Calu3 (cell line): ENCODE measurements at regions not wholly inside any gene's neighbourhood (a gene's known extent, or its start where the extent isn't known, plus 50 kb on each side); places are given as distances from the start of the nearest gene placed in this dataset.

Source experiments
- BruUV-seq: library from RNA; stranded (reverse); fragments of 400-500 nt; replicated peaks from 2 replicates; lab custom pipeline; 2021; lab: Mats Ljungman, UMichigan
- CTCF ChIA-PET: fragments of 300-600 bp; sonication (Branson Sonifier 250); formaldehyde crosslinking; loops from one replicate; lab custom pipeline; 2022; ENCODE audit warnings: antibody characterized with exemption; lab: Charles Lee
- DNase-seq: peaks from one replicate; pipeline ENCODE4 v3.0.0; 2022
- H3K27ac Mint-ChIP-seq: one replicate; pipeline ENCODE4 v1.8.0; 2022; ENCODE audit warnings: mixed read lengths; ENCODE audit not compliant: unreplicated experiment
- H3K27me3 Mint-ChIP-seq: one replicate; pipeline ENCODE4 v1.8.0; 2022; ENCODE audit warnings: mixed read lengths; ENCODE audit not compliant: unreplicated experiment
- H3K36me3 Mint-ChIP-seq: one replicate; pipeline ENCODE4 v1.8.0; 2022; ENCODE audit warnings: mild to moderate bottlenecking, moderate library complexity, mixed read lengths; ENCODE audit not compliant: insufficient read depth, unreplicated experiment
- H3K4me1 Mint-ChIP-seq: one replicate; pipeline ENCODE4 v1.8.0; 2022; ENCODE audit warnings: mild to moderate bottlenecking, low read depth, mixed read lengths; ENCODE audit not compliant: unreplicated experiment
- H3K4me3 Mint-ChIP-seq: one replicate; pipeline ENCODE4 v1.8.0; 2022; ENCODE audit warnings: mild to moderate bottlenecking, low read depth, moderate library complexity, mixed read lengths; ENCODE audit not compliant: unreplicated experiment
- H3K9me3 Mint-ChIP-seq: one replicate; pipeline ENCODE4 v1.8.0; 2022; ENCODE audit warnings: low read depth, mixed read lengths; ENCODE audit not compliant: unreplicated experiment
- intact Hi-C: fragments of 100-400 bp; cut with micrococcal nuclease; formaldehyde crosslinking; loops from one replicate; pipeline ENCODE4 v1.10.0; 2022; ENCODE audit not compliant: unreplicated experiment
- TF ChIP-seq, protein P1 (sequence below): fragments of 200-600 bp; IDR thresholded peaks from one replicate; pipeline ENCODE4 v1.8.0; 2022; ENCODE audit warnings: antibody characterized with exemption; ENCODE audit not compliant: unreplicated experiment

DNA sequence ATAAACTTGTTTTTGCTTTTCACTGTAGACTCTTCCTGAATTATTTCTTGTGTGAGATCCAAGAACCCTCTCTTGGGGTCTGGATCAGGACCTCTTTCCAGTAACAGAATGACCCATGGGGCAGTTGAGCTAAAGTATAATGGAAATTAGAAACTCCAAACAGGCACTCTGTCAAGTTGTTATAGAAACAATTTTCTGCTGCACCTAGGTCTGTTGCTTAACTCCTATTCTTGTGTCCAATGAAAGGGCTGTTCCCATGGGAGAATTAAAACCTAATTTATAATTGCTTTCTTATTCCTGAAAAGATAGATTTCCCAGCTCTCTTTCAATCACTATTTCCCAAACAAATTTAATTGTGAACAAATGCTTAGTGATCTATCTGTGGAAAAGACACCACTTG, 1341.3 kb upstream of the PIK3C3 start:
- Mint-ChIP-seq H3K4me1 (no peaks in the 10 kb centered on the region), H3K27ac (no peak overlapping the region), H3K27me3 (no peaks in the 10 kb centered on the region), H3K9me3 (peaks cover 4% of the 10 kb centered on the region), H3K4me3 (no peak overlapping the region), H3K36me3 (no peaks in the 10 kb centered on the region)
- DNase-seq: no peak
- TF ChIP-seq, protein P1, sequence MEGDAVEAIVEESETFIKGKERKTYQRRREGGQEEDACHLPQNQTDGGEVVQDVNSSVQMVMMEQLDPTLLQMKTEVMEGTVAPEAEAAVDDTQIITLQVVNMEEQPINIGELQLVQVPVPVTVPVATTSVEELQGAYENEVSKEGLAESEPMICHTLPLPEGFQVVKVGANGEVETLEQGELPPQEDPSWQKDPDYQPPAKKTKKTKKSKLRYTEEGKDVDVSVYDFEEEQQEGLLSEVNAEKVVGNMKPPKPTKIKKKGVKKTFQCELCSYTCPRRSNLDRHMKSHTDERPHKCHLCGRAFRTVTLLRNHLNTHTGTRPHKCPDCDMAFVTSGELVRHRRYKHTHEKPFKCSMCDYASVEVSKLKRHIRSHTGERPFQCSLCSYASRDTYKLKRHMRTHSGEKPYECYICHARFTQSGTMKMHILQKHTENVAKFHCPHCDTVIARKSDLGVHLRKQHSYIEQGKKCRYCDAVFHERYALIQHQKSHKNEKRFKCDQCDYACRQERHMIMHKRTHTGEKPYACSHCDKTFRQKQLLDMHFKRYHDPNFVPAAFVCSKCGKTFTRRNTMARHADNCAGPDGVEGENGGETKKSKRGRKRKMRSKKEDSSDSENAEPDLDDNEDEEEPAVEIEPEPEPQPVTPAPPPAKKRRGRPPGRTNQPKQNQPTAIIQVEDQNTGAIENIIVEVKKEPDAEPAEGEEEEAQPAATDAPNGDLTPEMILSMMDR: no peak
- no TSS peak for BruUV-seq
- intact Hi-C loops: no loop called here
- CTCF ChIA-PET: no interaction called here

GRCh38 chr18:40612356-40612755, 1342.7 kb upstream of the PIK3C3 start:
- Mint-ChIP-seq H3K9me3 (peaks cover 4% of the 10 kb centered on the region), H3K4me1 (no peaks in the 10 kb centered on the region), H3K27me3 (no peaks in the 10 kb centered on the region), H3K27ac (no peak overlapping the region), H3K36me3 (no peaks in the 10 kb centered on the region), H3K4me3 (no peak overlapping the region)
- no peak for DNase-seq
- TF ChIP-seq, protein P1: no peak
- BruUV-seq: no TSS peak
- intact Hi-C loops: no loop called here
- CTCF ChIA-PET: no interaction called here

- H3K36me3 Mint-ChIP-seq: no peaks in the 10 kb centered on the region
- no peaks in the 10 kb centered on the region for H3K4me1 Mint-ChIP-seq
- no peak overlapping the region for H3K4me3 Mint-ChIP-seq
- CTCF ChIA-PET: no interaction called here
- intact Hi-C loops: no loop called here
- no TSS peak for BruUV-seq
- no peaks in the 10 kb centered on the region for H3K9me3 Mint-ChIP-seq
- no peaks in the 10 kb centered on the region for H3K27me3 Mint-ChIP-seq
- TF ChIP-seq, protein P1: no peak
- DNase-seq: no peak
- H3K27ac Mint-ChIP-seq: no peak overlapping the region
Observed at GRCh38 chr18:40608226-40608625, 1346.8 kb upstream of the PIK3C3 start.

DNA sequence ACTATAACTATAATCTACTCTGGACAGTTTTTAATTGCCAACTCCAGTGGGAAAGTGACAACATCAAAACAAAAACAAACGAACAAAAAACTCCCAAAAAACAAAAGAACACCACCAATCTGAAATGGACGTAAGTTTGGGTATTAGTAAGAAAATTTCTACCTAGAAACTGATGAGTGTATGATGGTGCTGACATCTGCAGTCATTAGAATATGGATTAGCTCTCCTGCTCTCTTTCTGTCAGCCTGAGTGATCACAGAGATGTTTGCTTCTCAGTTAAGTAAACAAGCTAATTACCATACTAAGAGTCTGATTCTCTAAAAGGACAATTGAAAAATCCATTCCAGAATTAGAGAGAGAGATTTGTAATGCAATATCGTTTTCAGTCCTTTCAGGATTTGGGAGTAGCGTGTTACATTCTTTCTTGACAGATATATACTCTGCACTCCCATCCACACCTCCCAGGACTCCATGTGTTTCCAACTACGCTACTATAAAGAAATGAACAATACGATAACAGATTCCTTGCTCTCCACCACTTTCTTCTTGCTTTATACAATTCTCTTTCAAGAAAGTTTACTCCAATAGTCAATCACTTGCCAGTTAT, 1347.4 kb upstream of the PIK3C3 start:
- no peak for DNase-seq
- Mint-ChIP-seq H3K4me1 (no peaks in the 10 kb centered on the region), H3K9me3 (no peaks in the 10 kb centered on the region), H3K36me3 (no peaks in the 10 kb centered on the region), H3K27ac (no peak overlapping the region), H3K27me3 (no peaks in the 10 kb centered on the region), H3K4me3 (no peak overlapping the region)
- CTCF ChIA-PET: no interaction called here
- TF ChIP-seq, protein P1: no peak
- no TSS peak for BruUV-seq
- intact Hi-C loops: no loop called here
